ENCODE measurements at regions not wholly inside any gene's neighbourhood (a gene's known extent, or its start where the extent isn't known, plus 50 kb on each side); places are given as distances from the start of the nearest gene placed in this dataset.
"Not testable (repeated sequence)": the region's sequence is repeated elsewhere in the genome, so short reads cannot be mapped to it uniquely, and the experiment has no call there.

DNA sequence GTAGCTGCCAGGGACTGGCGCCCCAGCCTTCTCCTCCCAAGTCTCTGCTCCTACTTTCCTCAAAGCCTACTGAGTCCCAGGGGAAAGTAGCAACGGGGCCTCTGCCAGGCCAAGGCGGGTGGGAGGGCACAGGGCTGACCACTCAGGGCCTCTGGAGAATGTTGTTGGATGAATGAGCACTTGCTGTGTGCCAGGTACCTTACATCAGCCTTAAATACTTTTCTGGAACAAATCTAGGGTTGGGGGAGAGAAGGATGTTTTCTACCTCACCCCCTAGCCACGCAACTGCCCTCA lies 119.3 kb upstream of the ZBTB40 start:
- no peaks in the 10 kb centered on the region for H3K9me3 ChIP-seq
- no peak overlapping the region for H3K27ac ChIP-seq
- TF ChIP-seq, protein P1, sequence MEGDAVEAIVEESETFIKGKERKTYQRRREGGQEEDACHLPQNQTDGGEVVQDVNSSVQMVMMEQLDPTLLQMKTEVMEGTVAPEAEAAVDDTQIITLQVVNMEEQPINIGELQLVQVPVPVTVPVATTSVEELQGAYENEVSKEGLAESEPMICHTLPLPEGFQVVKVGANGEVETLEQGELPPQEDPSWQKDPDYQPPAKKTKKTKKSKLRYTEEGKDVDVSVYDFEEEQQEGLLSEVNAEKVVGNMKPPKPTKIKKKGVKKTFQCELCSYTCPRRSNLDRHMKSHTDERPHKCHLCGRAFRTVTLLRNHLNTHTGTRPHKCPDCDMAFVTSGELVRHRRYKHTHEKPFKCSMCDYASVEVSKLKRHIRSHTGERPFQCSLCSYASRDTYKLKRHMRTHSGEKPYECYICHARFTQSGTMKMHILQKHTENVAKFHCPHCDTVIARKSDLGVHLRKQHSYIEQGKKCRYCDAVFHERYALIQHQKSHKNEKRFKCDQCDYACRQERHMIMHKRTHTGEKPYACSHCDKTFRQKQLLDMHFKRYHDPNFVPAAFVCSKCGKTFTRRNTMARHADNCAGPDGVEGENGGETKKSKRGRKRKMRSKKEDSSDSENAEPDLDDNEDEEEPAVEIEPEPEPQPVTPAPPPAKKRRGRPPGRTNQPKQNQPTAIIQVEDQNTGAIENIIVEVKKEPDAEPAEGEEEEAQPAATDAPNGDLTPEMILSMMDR (IDR thresholded peaks at IDR 0.05) = no peak
- H3K27me3 ChIP-seq = no peaks in the 10 kb centered on the region
- no peak overlapping the region for H3K4me3 ChIP-seq
- no peaks in the 10 kb centered on the region for H3K36me3 ChIP-seq
- no peak for DNase-seq (ENCODE audit: low spot score)
- no peaks in the 10 kb centered on the region for H3K4me1 ChIP-seq

DNA sequence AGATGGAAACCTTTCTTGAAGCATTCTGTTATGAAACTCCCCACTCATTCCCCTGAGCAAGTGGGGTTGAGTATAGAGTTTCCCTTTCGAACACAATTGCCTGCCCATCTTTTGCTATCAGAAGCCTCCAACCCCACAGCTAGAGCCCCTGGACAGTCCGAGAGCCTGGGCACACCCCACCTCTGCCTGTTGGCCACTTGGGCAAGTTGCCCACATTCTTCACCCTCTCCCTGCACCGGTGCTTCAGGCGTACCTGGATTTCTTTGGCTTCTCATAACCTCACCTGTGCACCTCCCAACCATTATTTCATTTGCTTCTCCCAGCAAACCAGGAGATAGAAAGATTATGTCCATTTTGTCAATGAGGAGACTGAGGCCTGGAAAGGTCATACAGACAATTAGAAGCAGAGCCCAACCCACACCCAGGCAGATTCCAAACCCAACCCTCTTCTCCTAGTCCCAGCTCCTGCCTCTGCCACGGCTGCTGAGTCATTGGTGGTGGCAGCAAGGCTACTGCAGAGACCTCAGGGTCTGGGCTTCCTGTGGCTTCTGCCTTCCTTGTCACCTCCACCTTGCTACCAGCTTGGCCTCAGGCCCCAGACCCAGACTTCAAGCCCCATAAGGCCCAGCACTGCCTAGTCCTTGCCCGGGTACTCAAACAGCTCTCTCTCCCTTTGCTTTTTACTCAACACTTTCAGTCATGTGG lies 118.7 kb upstream of the ZBTB40 start:
- DNase-seq (ENCODE audit: low spot score) = no peak
- Histone ChIP-seq H3K36me3 (no peaks in the 10 kb centered on the region), H3K9me3 (no peaks in the 10 kb centered on the region), H3K27me3 (no peaks in the 10 kb centered on the region), H3K4me3 (no peak overlapping the region), H3K4me1 (no peaks in the 10 kb centered on the region), H3K27ac (no peak overlapping the region)
- TF ChIP-seq, protein P1 (IDR thresholded peaks at IDR 0.05) = no peak

DNA sequence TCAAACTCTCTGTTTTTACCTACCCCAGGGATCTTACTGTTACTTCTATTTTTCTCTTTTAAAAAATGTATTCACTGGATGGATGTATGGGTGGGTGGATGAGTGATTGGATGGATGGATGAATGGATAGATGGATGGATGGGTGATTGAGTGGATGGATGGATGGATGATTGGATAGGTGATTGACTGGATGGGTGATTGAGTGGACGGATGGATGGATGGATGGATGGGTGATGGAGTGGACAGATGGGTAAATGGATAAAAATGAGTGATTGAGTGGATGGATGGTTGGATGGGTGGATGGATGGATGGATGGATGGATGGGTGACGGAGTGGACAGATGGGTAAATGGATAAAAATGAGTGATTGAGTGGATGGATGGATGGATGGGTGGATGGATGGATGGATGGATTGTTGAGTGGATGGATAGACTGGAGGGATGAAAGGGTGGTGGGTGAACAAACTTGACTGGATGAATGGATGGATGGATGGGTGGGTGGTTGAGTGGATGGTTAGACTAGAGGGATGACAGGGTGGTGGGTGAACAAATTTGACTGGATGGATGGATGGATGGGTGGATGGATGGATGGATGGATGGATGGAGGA lies 118.0 kb upstream of the ZBTB40 start:
- Histone ChIP-seq H3K27me3 (no peaks in the 10 kb centered on the region), H3K27ac (no peak overlapping the region), H3K36me3 (no peaks in the 10 kb centered on the region), H3K9me3 (no peaks in the 10 kb centered on the region), H3K4me3 (no peak overlapping the region), H3K4me1 (no peaks in the 10 kb centered on the region)
- TF ChIP-seq, protein P1 (IDR thresholded peaks at IDR 0.05) = no peak
- no peak for DNase-seq (ENCODE audit: low spot score)

DNA sequence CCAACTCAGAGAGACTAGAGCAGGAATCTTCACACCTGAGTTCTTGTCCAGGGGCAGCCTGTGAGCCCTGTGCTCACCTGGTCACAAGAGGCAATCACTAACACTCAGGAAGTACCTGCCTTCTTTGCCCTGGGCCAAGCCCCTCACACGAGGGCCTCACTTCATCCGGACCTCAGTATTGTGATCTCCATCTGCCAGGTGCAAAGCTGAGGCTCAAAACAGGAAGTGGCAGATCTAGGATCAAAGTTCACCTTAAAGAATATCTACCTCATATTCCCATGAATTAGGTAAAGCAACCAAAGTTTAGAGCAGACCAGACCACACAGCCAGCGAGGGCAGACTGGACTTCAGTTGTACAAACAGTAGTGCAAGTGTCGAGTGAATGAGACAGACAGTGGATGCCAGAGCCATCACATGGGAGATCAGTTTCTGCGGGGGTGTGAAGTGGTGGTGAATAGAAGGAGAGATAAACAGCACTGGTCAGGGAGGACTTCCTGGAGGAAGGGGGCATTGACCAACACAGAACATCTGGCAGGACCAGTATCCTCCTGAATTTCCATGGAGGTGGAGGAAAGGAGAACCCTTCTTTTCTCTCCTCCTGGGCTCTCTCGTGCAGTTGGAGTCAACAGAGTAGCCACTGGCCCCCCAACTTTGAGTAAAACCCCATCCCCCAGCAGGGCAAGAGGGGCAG lies 116.6 kb upstream of the ZBTB40 start:
- H3K27me3 ChIP-seq = no peaks in the 10 kb centered on the region
- TF ChIP-seq, protein P1 (IDR thresholded peaks at IDR 0.05) = no peak

DNA sequence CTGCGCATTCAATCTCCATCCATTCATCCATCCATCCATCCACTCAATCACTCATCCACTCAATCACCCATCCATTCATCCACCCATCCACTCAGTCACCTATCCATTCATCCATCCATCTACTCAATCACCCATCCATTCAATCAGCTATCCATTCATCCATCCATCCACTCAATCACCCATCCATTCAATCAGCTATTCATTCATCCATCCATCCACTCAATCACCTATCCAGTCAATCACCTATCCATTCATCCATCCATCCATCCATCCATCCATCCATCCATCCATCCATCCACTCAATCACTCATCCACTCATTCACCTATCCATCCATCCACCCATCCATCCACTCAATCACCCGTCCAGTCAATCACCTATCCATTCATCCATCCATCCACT lies 115.4 kb upstream of the ZBTB40 start:
- H3K4me1 ChIP-seq; H3K9me3 ChIP-seq; DNase-seq (ENCODE audit: low spot score); H3K27me3 ChIP-seq; H3K4me3 ChIP-seq; H3K36me3 ChIP-seq; H3K27ac ChIP-seq: not testable (repeated sequence)

More for the DNA sequence above, 116.6 kb upstream of the ZBTB40 start:
- no peaks in the 10 kb centered on the region for H3K9me3 ChIP-seq
- no peak overlapping the region for H3K27ac ChIP-seq
- DNase-seq (ENCODE audit: low spot score) = no peak
- H3K4me3 ChIP-seq = no peak overlapping the region
- no peaks in the 10 kb centered on the region for H3K4me1 ChIP-seq
- no peaks in the 10 kb centered on the region for H3K36me3 ChIP-seq

DNA sequence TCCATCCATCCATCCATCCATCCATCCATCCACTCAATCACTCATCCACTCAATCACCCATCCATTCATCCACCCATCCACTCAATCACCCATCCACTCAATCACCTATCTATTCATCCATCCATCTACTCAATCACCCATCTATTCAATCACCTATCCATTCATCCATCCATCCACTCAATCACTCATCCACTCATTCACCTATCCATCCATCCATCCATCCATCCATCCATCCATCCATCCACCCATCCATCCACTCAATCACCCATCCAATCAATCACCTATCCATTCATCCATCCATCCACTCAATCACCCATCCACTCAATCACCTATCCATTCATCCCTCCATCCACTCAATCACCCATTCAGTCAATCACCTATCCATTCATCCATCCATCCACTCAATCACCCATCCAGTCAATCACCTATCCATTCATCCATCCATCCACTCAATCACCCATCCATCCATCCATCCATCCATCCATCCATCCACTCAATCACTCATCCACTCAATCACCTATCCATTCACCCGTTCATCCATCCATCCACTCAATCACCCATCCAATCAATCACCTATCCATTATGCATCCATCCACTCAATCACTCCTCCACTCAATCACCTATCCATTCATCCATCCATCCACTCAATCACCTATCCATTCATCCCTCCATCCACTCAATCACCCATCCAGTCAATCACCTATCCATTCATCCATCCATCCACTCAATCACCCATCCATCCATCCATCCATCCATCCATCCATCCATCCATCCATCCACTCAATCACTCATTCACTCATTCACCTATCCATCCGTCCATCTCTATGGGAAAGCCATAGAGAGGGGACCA lies 114.7 kb upstream of the ZBTB40 start:
- not testable (repeated sequence) for H3K4me3 ChIP-seq; H3K27me3 ChIP-seq; H3K27ac ChIP-seq; DNase-seq (ENCODE audit: low spot score); H3K36me3 ChIP-seq; H3K9me3 ChIP-seq; H3K4me1 ChIP-seq
